GM19324 (cell line): ENCODE measurements at regions not wholly inside any gene's neighbourhood (a gene's known extent, or its start where the extent isn't known, plus 50 kb on each side); places are given as distances from the start of the nearest gene placed in this dataset.
"Not testable (repeated sequence)": the region's sequence is repeated elsewhere in the genome, so short reads cannot be mapped to it uniquely, and the experiment has no call there.

Experiments
- ATAC-seq: cut with Tn5 transposase; IDR thresholded peaks from one replicate; pipeline ENCODE4 v1.9.1; 2021; ENCODE audit warnings: mild to moderate bottlenecking, moderate library complexity; ENCODE audit not compliant: unreplicated experiment, low FRiP score

DNA sequence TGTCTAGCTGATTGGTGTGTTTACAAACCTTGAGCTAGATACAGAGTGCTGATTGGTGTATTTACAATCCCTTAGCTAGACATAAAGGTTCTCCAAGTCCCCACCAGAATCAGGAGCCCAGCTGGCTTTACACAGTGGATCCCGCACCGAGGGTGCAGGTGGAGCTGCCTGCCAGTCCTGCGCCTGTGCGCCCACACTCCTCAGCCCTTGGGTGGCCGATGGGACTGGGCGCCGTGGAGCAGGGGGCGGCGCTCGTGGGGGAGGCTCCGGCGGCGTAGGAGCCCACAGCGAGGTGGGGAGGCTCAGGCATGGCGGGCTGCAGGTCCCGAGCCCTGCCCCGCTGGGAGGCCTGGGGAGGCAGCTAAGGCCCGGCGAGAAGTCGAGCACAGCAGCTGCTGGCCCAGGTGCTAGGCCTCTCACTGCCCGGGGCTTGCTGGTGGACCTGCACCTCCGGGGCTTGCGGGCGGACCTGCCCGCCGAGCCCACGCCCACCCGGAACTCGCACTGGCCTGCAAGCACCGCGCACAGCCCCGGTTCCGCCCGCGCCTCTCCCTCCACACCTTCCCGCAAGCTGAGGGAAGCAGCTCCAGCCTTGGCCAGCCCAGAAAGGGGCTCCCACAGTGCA is 51.0 kb upstream of the CDYL start:
- not testable (repeated sequence) for ATAC-seq

DNA sequence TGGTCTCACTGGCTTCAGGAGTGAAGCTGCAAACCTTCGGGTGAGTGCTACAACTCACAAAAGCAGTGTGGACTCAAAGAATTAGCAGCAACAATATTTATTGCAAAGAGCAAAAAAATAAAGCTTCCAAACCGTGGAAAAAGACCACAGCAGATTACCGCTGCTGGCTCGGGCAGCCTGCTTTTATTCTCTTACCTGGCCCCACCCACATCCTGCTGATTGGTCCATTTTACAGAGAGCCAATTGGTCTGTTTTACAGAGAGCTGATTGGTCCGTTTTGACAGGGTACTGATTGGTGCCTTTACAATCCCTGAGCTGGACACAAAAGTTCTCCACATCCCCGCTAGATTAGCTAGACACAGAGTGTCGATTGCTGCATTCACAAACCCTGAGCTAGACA is 51.5 kb upstream of the CDYL start:
- not testable (repeated sequence) for ATAC-seq

DNA sequence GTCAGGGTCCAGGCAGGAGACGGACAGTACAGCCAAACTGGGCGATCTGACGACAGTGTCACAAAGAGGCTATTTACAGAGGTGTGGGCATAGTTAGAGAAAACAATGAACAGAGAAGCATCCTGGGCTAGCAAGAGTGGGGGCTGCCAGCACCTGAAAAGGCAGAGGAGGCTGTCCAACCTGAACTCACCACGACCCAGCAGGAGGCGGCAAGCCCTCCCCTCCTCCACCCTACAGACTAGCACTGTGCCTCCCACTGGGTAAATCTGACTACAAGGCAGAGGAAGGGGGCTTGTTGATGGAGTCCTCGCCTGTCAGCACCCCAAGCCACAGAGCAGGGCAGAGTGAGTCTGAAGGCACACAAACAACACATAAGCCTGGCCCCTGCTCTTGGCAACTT is 52.8 kb upstream of the CDYL start:
- ATAC-seq, result no peak

DNA sequence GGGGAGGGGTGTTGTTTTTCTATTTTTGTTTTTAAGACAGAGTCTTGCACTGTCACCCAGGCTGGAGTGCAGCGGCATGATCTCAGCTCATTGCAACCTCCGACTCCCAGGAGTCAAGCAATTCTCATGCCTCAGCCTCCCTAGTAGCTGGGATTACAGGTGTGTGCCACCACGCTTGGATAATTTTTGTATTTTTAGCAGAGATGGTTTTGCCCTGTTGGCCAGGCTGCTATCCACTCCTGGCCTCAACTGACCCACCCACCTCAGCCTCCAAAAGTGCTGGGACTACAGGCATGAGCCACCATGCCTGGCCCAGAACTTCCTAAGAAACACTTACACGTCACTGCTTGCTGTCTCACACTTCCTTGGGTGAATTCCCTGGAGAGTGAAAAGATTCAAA is 54.8 kb upstream of the CDYL start:
- ATAC-seq, result not testable (repeated sequence)

DNA sequence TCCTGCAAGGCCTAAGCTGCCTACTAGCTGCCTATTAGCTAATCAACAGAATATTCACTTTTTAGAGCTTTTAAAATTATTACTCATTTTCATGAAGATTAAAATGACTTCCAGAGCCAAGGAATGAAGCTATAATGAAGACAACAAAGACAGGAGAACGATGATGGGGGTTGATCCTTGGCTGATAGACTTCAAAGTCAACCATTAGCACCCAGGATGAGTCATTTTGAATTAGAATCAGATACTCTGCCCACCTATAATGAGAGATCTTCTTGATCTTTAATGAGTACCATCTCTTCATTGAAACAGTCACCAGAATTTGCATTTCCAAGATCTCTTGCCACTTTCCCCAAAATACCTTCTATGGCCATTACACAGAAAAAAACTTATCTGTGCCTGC is 56.7 kb upstream of the CDYL start:
- ATAC-seq, result no peak

DNA sequence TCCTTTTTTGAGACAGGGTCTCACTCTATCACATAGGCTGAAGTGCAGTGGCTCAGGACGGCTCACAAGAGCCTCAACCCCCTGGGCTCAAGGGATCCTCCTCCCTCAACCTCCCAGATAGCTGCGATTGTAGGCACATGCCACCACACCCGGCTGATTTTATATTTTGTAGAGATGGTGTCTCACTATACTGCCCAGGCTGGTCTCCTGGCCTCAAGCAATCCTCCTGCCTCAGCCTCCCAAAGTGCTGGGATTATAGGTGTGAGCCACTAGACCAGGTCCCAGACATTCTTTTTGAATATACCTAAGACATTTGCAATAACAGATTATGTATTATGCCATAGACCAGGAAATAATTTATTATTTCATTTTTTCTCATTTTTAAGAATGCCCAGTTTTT is 58.3 kb upstream of the CDYL start:
- no peak for ATAC-seq

DNA sequence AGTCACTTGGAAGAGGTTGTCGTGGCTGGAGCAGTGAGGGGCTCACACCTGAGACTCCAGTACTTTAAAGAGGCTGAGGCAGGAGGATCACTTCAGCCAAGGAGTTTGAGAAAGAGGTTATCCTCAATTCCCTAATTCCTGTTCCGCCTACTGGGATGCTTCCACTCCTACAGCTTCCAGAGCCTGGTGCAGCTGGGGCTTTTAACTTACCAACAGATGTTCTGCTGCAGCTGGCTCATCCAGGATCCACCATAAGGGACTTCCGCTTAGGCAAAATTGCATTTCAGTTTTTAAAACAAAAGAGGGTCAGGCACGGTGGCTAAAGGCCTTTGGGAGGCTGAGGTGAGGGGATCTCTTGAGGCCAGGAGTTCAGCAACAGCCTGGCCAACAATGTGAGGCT is 59.1 kb upstream of the CDYL start:
- ATAC-seq, result no peak

DNA sequence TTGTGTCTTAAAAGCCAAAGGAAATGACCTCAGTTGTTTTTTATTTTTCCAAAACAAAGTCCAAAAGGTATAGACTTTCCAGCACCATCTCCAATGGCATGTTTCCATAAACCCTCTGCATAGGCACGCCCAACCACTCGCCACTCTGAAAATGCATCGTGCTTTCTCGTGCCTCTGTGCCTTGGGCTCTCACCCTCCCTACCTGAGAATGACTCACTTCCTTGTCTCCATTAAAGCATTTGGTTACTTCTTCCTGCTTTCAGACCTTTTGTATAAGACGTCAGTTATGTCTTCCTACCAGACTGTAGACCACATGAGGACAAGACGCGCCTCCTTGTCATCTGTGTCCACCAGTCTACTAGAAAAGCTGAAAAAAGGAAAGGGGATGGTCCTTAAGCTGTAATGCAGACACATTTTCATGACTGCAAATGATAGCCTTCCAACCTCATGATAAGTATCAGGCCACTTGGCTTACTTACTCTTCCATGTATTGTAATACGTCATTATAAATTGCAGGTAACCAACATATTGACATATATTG is 61.2 kb upstream of the CDYL start:
- ATAC-seq, result no peak

DNA sequence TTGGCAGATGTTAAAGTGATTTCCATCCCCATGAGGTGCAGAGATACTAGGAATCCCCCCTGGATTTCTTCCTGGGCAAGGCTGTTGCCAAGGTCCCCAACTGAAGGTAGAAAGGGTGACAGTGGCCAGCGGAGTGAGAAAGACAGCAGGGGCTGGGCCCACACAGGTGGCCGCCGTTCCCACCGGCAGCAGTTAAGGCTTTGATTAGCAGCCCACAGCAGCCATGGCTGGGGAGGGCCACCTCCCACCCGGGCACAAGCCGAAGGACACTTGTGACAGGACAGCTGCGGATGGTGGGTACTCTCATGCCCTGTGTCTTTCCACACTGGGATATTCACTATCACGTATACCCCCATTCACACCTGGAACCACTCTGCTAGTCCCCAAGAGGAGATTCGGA is 63.9 kb upstream of the CDYL start:
- ATAC-seq, result no peak

DNA sequence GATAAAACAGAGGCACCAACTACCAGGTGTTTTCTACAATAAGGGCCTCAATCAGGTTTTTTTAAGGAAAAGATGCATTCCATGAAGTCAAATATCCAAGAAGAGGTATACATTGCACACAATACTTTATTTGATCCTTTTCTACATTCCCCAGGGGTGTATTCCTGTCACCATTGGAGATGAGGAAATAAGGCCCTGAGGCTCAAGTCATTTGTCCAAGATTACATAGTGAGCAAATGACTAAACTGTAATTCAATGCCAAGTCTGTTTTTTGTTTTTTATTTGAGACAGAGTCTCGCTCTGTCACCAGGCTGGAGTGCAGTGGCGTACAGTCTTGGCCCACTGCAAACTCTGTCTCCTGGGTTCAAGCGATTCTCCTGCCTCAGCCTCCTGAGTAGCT is 69.2 kb upstream of the CDYL start:
- ATAC-seq, result no peak

DNA sequence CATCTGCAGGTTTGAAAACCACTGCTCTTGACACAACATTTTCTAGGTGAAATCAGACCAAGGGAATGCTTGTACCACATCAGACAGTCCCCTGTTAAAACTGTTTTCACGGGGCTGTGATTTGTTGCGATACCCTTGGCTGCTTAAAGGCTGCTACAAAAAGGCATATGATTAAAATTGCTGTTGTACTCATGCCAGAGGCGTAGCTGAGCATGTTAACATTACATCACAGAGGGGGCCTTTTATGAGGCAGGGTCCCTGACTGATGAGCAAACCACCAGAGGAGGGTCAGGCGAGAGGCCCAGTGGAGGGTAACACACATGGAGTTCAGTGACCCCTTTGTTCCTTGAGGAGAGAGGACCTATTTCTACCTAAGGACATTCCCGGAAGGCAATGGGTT is 70.4 kb upstream of the CDYL start:
- no peak for ATAC-seq

DNA sequence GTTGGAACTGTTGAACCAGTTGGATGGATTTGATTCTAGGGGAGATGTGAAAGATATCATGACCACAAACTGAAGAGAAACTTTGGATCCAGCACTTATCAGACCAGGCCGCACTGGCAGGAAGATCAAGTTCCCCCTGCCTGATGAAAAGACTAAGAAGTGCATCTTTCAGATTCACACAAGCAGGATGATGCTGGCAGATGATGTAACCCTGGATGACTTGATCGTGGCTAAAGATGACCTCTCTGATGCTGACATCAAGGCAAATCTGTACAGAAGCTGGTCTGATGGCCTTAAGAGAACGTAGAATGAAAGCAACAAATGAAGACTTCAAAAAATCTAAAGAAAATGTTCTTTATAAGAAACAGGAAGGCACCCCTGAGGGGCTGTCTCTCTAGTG is 72.8 kb upstream of the CDYL start:
- ATAC-seq, result no peak

DNA sequence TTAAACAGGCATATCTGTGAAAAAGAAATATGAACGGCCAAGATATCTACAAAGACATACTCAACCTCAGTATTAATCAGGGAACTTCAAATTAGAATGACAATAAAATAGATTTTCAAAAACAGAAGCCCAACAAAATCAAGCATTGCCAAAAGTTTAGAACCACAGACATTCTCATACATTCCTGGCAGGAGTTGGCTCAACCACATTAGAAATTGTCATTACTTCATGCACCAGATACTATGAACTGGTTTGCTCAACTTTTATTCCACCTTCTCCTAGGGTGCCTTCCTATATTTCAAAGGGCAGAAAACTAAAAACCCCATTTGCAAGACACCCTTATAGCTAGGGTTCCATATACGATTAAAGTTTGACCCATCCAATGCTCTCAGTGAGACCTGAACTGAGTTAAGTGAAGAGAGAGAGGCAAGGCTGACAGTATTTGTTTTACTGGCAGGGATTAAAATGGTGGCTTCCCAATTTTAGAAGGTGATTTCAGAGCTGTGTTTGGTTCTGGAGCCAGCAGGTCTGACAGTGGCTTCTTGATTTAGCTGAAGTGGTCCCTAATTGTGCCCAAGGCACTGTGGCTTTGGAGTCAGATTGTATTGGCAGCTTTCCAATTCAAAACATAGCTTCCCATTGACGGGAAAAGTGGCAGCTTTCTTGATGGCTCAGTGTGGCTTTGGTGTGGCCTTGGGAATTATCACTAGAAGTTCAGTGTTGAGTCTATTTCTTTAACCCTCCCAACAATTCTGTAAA is 77.1 kb upstream of the CDYL start:
- no peak for ATAC-seq

DNA sequence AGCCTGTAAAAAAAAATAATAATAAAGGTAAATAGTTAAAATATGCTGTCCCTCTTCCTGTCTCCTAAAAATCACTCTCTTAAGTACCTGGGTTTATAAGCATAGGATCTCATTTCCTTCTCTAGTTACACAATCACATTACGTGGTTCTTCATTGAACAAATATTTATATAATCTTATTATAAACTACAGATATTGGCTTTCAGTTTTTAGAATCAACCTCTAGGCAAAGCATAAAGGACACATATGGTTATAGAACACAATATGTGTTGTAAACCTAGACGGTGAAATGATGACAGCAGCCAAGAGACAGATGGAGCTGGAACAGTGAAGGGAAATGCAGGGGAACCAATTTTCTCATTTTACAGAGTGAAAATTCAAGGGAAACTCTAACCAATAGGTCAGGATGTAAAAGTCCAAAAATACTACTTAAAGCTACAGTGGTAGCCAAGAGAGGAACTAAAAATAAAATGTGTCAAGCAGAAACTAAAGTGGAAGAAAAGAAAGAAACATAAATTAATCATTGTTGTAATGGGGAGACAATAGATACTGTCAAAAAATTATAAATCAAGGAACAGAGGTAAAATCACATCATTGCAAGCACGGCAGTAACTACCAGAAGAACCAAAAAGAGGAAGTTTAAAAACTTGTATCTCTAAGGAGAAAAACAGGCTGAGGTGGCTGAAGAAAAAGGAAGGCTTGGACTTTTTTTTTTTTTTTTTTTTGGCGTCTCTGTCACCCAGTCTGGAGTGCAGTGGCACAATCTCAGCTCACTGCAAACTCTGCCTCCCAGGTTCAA is 82.8 kb upstream of the CDYL start:
- no peak for ATAC-seq

DNA sequence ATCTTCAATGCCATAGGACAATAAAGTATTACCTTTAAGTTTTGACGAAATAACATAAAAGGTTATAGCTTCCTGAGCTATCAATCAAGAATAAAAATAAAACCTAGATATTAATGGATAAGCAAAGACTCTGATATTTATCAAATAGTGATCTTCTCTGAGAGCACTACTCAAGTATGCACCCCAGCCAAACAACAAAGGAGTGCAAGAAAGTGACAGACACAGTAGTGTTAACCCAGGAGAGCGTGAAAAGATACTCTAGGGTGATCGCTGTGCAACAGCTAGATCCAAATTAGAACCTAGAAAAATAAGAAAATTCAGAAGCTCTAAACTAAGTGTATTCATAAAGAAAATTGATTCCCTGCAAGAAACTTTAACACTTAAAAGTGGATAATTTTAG is 83.5 kb upstream of the CDYL start:
- no peak for ATAC-seq

DNA sequence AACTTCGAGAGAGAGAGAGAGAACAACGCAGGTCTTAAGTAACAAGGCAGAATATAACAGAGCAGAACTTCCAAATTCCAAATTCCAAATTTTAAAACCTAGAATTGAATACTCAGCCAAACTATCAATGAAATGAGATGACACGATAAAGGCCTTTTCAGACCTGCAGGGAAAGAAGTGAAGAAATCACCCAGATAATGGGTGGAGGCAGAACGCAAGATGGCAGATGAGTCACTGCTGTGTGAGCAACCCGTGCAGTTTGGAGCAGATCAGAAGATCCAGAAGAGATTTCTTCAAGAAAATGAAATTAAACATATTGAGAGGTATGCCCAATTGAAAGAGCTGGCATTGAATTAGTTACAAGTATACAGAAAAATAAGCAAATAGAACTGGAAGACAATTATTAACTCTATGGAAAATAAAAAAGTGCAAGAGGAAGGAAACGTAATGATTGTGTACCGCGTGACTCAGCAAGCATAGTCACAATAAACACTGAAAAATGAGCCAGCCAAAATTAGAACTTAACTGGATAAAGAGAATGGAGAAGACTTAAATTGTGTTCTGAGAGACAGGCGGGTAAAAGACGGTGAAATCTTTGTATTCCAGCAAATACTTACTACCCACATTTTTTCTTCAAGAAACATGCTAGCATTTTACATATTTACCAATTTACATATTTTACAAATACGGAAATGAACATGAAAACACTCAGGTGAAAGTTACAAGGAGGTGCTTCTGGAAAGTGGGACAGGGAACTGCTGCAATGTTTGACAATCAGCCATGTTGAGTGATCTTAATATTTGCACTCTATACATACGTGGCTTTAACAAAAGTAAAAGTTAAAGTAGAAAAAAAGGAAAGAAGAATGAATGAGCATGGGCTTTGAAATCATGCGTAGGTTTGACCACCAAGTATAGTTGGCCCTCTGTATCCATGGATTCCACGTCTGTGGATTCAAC is 87.9 kb upstream of the CDYL start:
- no peak for ATAC-seq

DNA sequence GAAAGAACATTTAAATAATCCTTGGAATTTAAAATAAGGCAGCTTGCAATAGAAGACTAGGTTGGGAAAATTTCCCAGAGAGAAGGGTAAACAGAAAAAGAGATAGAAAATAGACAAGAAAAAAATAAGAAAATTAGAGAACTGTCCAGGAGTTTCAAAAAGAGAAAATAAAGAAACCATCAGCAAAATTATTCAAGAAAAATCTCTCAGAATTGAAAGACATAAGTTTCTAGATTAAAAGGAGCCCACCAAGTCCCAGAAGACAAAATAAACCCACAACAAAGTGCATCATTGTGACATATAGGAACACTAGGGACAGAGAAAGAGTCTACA is 88.6 kb upstream of the CDYL start:
- ATAC-seq, result no peak

DNA sequence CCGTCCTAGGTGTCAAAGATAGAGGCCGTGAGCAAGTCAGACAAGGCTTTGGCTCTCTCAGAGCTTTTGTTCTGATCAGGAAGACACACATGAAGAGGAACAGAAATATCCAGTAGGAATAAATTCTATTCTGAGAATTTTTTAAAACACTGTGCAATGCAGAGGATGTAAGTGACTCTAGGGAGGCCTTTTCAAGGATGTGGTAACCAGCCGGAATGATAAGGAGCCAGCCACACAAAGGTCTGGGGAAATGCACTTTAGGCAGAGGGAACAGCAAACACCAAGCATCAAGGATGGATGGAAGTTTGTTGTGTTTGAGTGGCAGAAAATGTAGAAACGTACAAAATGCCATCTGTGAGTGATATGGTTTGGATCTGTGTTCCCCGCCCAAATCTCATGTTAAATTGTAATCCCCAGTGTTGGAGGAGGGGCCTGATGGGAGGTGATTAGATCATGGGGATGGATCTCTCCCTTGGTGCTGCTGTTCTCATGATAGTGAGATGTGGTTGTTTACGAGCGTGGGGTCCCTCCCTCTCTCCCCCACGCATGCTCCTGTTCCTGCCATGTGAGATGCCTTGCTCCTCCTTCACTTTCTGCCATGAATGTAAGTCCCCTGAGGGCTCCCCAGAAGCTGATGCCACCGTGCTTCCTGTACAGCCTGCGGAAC is 93.6 kb upstream of the CDYL start:
- no peak for ATAC-seq

DNA sequence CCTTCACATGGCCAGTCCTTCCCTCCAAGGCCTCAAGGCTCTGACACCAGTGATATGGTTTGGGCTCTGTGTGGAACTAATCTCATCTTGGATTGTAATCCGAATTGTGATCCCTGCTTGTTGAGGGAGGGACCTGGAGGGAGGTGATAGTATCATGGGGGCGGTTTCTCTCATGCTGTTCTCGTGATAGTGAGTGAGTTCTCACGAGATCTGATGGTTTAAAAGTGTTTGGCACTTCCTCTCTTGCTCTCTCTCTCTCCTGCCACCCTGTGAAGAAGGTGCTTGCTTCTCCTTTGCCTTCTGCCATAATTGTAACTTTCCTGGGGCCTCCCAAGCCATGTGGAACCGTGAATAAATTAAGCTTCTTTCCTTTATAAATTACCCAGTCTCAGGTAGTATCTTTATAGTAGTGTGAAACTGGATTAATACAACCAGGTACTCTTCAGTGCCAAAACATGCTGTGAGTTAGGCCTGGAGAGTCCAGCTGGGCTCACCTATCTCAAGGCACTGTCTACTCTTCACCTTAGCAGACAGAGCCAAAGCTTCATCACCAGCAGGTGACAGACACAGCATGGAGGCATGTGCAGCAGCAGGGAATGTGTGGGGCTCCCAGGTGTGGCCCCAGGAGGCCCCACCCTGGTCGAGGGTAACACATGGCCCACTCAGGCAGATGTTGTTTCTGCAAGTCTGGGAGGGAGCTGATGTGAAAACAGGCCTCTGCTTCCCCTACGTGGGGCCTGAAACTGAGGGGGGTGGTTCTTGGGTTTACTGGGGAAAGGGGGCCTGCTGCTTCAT is 97.5 kb upstream of the CDYL start:
- ATAC-seq, result no peak
